ENCODE measurements at regions not wholly inside any gene's neighbourhood (a gene's known extent, or its start where the extent isn't known, plus 50 kb on each side); places are given as distances from the start of the nearest gene placed in this dataset.

DNA sequence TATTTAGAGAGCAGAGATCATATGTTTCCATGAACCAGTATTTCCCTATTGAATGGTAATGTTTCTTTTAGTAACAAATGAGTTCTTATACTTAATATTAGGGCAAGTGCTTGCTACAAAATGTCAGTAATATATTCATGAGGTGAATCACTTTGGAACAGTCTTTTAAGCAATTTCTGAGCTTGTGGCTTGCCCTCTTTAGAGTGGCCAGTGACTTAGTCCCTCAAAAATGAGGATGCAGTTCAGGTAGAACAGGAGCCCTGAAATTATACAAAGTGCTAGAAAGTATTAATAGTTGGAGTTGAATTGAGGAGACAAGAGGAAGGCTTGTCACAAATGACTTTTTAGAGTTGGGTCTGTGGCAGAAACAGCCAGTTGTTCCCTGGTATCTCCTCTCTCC, 53.4 kb upstream of the PITX2 start:
- Histone ChIP-seq H2BK12ac (ENCODE audit: low read depth, low read length) (no peak overlapping the region), H4K8ac (ENCODE audit: extremely low read depth, insufficient read depth, low read length) (no peak overlapping the region), H3K14ac (ENCODE audit: insufficient read length) (no peak overlapping the region), H3K27me3 (replicated peaks in 1 of 4; ENCODE audit: control insufficient read depth in 3 of 4, extremely low read depth in 1 of 4, insufficient read depth in 3 of 4, low read length in 3 of 4) (peaks cover 0 to 2% (median 0%) of the 10 kb centered on the region in 4 experiments; a peak in 1 of 7 replicates), H3K18ac (ENCODE audit: extremely low read depth, low read length) (no peak overlapping the region), H3K23ac (ENCODE audit: insufficient read length) (no peak overlapping the region), H2BK15ac (ENCODE audit: low read length) (no peak overlapping the region), H2AFZ (ENCODE audit: low read length) (no peak overlapping the region), H3K23me2 (ENCODE audit: low read depth, low read length) (no peaks in the 10 kb centered on the region), H3K9me3 (ENCODE audit: insufficient read depth in 2 of 2, low read depth in 1 of 2, low read length in 1 of 2) (no peaks in the 10 kb centered on the region), H3K79me2 (ENCODE audit: control insufficient read depth in 1 of 2, insufficient read depth in 2 of 2, low read length in 2 of 2) (no peaks in the 10 kb centered on the region), H2BK20ac (ENCODE audit: low read length) (no peak overlapping the region), H2BK5ac (ENCODE audit: low read depth, low read length) (no peak overlapping the region), H3K79me1 (ENCODE audit: low read depth, low read length) (no peaks in the 10 kb centered on the region), H2AK5ac (ENCODE audit: low read depth, low read length) (no peak overlapping the region), H4K5ac (ENCODE audit: insufficient read length, low read depth, low read length) (no peak overlapping the region), H4K91ac (replicated peaks; ENCODE audit: insufficient read length, low read length) (no peak overlapping the region), H3K36me3 (ENCODE audit: control insufficient read depth in 2 of 4, insufficient read depth in 4 of 4, low read length in 3 of 4) (no peaks in the 10 kb centered on the region), H3K4me3 (ENCODE audit: extremely low read depth in 1 of 4, insufficient read depth in 2 of 4, low read depth in 3 of 4, low read length in 4 of 4) (no peak overlapping the region), H3K56ac (replicated peaks; ENCODE audit: insufficient read length, low read depth, low read length) (no peak overlapping the region), H3K27ac (ENCODE audit: low read depth, low read length) (no peak overlapping the region), H2BK120ac (replicated peaks; ENCODE audit: low read depth, low read length) (no peak overlapping the region), H3K9ac (replicated peaks in 1 of 4; ENCODE audit: extremely low read depth in 1 of 4, low read depth in 3 of 4, low read length in 3 of 4) (no peak overlapping the region), H3K4ac (replicated peaks; ENCODE audit: insufficient read length, low read depth, low read length) (no peak overlapping the region), H3K4me1 (replicated peaks in 1 of 4; ENCODE audit: control insufficient read depth in 3 of 4, insufficient read depth in 4 of 4, low read length in 3 of 4) (peaks cover 0 to 5% (median 0%) of the 10 kb centered on the region in 4 experiments; a peak in 1 of 7 replicates), H4K20me1 (replicated peaks in 1 of 2; ENCODE audit: control insufficient read depth in 1 of 2, insufficient read depth in 2 of 2, low read length in 2 of 2) (no peaks in the 10 kb centered on the region), H3K4me2 (ENCODE audit: insufficient read depth in 1 of 2, low read depth in 2 of 2, low read length in 2 of 2) (no peak overlapping the region)
- CTCF ChIA-PET (ENCODE audit: partially characterized antibody), result no interaction called here
- DNase-seq (ENCODE audit: low read depth in 1 of 2, low spot score in 2 of 2) (no peak), FAIRE-seq (no peak)
- POLR2A ChIA-PET (ENCODE audit: partially characterized antibody), result no interaction called here
- no peak for TF ChIP-seq POLR2AphosphoS5 (IDR thresholded peaks at IDR 0.05; ENCODE audit: low read depth, low read length)
- no peak for TF ChIP-seq SIRT6 (IDR thresholded peaks at IDR 0.05; ENCODE audit: low read length)
- no peak for TF ChIP-seq TEAD4 (IDR thresholded peaks at IDR 0.05; ENCODE audit: low read depth, low read length)
- no peak for TF ChIP-seq USF2 (IDR thresholded peaks at IDR 0.05; ENCODE audit: low read length)
- TF ChIP-seq KDM4A (IDR thresholded peaks at IDR 0.05; ENCODE audit: low read depth, low read length, severe bottlenecking), result no peak
- TF ChIP-seq RAD21 (IDR thresholded peaks at IDR 0.05 in 1 of 2, conservative IDR thresholded peaks at IDR 0.05 in 1 of 2; ENCODE audit: low read depth in 2 of 2, low read length in 2 of 2), result no peak
- TF ChIP-seq SP1 (IDR thresholded peaks at IDR 0.05; ENCODE audit: low read depth, low read length), result no peak
- TF ChIP-seq RBBP5 (IDR thresholded peaks at IDR 0.05; ENCODE audit: borderline replicate concordance, low read depth, low read length), result no peak
- no peak for TF ChIP-seq PHF8 (conservative IDR thresholded peaks at IDR 0.05; ENCODE audit: low read depth, low read length)
- no peak for TF ChIP-seq CBX5 (IDR thresholded peaks at IDR 0.05; ENCODE audit: low read depth, low read length)
- TF ChIP-seq CTCF (IDR thresholded peaks at IDR 0.05; ENCODE audit: control extremely low read depth in 1 of 3, insufficient read depth in 1 of 3, low read depth in 1 of 3, low read length in 3 of 3), result no peak
- no peak for TF ChIP-seq HDAC6 (IDR thresholded peaks at IDR 0.05; ENCODE audit: low read depth, low read length)
